ENCODE measurements at regions not wholly inside any gene's neighbourhood (a gene's known extent, or its start where the extent isn't known, plus 50 kb on each side); places are given as distances from the start of the nearest gene placed in this dataset.

GRCh38 chr1:195345149-195345548 lies 1263.1 kb downstream of the KCNT2 start:
- POLR2A ChIA-PET, result no interaction called here
- Mint-ChIP-seq H3K4me1 (ENCODE audit: insufficient read depth, unreplicated experiment) (no peaks in the 10 kb centered on the region), H3K27me3 (ENCODE audit: insufficient read depth, unreplicated experiment) (no peaks in the 10 kb centered on the region), H3K9me3 (ENCODE audit: unreplicated experiment) (no peaks in the 10 kb centered on the region), H3K4me3 (ENCODE audit: unreplicated experiment) (no peak overlapping the region), H3K36me3 (ENCODE audit: insufficient read depth, unreplicated experiment) (no peaks in the 10 kb centered on the region), H3K27ac (ENCODE audit: low read depth, unreplicated experiment) (no peak overlapping the region)
- no peak for TF ChIP-seq CTCF (IDR thresholded peaks at IDR 0.05; ENCODE audit: unreplicated experiment)
- intact Hi-C loops (cut with micrococcal nuclease), result no loop called here
- BruUV-seq (replicated peaks), result no TSS peak
- CTCF ChIA-PET, result no interaction called here
- DNase-seq (ENCODE audit: unreplicated experiment), result no peak

DNA sequence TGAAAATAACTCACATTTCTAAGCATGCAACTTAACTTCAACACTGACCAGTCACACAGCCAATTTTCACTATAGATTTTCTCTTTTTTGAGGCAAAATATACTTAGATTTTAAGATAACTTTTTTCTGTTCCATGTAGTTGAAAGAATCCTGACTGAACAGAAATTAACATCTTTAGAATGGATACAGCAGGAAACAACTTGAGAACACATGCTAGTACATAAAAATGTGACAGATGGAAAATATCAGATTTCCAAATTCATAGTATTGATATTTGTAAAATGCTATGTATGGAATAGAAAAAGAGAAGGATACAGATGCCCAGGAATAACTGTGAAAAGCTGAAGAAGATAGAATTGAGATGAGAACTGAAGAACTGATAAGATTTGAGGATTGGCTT lies 1270.6 kb downstream of the KCNT2 start:
- Mint-ChIP-seq H3K9me3 (ENCODE audit: unreplicated experiment) (no peaks in the 10 kb centered on the region), H3K4me3 (ENCODE audit: unreplicated experiment) (no peak overlapping the region), H3K4me1 (ENCODE audit: insufficient read depth, unreplicated experiment) (no peaks in the 10 kb centered on the region), H3K27ac (ENCODE audit: low read depth, unreplicated experiment) (no peak overlapping the region), H3K27me3 (ENCODE audit: insufficient read depth, unreplicated experiment) (no peaks in the 10 kb centered on the region), H3K36me3 (ENCODE audit: insufficient read depth, unreplicated experiment) (no peaks in the 10 kb centered on the region)
- ChIA-PET POLR2A (no interaction called here), CTCF (no interaction called here)
- no peak for DNase-seq (ENCODE audit: unreplicated experiment)
- TF ChIP-seq CTCF (IDR thresholded peaks at IDR 0.05; ENCODE audit: unreplicated experiment), result no peak
- intact Hi-C loops (cut with micrococcal nuclease), result no loop called here
- BruUV-seq (replicated peaks), result no TSS peak

DNA sequence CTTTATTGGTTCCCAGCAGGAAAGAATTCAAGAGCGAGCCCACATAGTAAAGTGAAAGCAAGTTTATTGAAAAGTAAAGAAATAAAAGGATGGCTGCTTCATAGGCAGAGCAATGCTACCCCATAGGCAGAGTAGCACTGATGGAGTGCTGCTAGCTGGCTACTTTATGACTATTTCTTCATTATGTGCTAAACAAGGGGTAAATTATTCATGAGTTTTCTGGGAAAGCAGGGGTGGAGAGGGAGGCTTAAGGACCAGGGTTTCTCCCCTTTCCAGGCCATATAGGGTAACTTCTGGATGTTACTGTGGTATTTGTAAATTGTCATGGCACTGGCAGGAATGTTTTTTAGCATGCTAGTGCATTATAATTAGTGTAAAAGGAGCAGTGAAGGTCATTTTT lies 1271.4 kb downstream of the KCNT2 start:
- H3K27ac Mint-ChIP-seq (ENCODE audit: low read depth, unreplicated experiment), result no peak overlapping the region

GRCh38 chr1:195335541-195335940 lies 1272.7 kb downstream of the KCNT2 start:
- Mint-ChIP-seq H3K27me3 (ENCODE audit: insufficient read depth, unreplicated experiment) (no peaks in the 10 kb centered on the region), H3K9me3 (ENCODE audit: unreplicated experiment) (no peaks in the 10 kb centered on the region), H3K27ac (ENCODE audit: low read depth, unreplicated experiment) (no peak overlapping the region), H3K36me3 (ENCODE audit: insufficient read depth, unreplicated experiment) (no peaks in the 10 kb centered on the region), H3K4me1 (ENCODE audit: insufficient read depth, unreplicated experiment) (no peaks in the 10 kb centered on the region), H3K4me3 (ENCODE audit: unreplicated experiment) (no peak overlapping the region)
- BruUV-seq (replicated peaks), result no TSS peak
- ChIA-PET POLR2A (interaction anchor here (1.0 kb wide), 1 partner anchor 10 kb away, joined by 3 read pairs; no protein-coding TSS in a partner anchor), CTCF (interaction anchor here (0.6 kb wide), 1 partner anchor 481 kb away, joined by 3 read pairs; no protein-coding TSS in a partner anchor)
- no peak for TF ChIP-seq CTCF (IDR thresholded peaks at IDR 0.05; ENCODE audit: unreplicated experiment)
- DNase-seq (ENCODE audit: unreplicated experiment), result no peak
- intact Hi-C loops (cut with micrococcal nuclease), result no loop called here

More for the DNA sequence above, 1271.4 kb downstream of the KCNT2 start:
- no TSS peak for BruUV-seq (replicated peaks)
- Mint-ChIP-seq H3K9me3 (ENCODE audit: unreplicated experiment) (no peaks in the 10 kb centered on the region), H3K36me3 (ENCODE audit: insufficient read depth, unreplicated experiment) (no peaks in the 10 kb centered on the region), H3K4me3 (ENCODE audit: unreplicated experiment) (no peak overlapping the region), H3K27me3 (ENCODE audit: insufficient read depth, unreplicated experiment) (no peaks in the 10 kb centered on the region), H3K4me1 (ENCODE audit: insufficient read depth, unreplicated experiment) (no peaks in the 10 kb centered on the region)
- intact Hi-C loops (cut with micrococcal nuclease), result no loop called here
- no peak for DNase-seq (ENCODE audit: unreplicated experiment)
- no peak for TF ChIP-seq CTCF (IDR thresholded peaks at IDR 0.05; ENCODE audit: unreplicated experiment)
- ChIA-PET CTCF (no interaction called here), POLR2A (no interaction called here)
